ENCODE measurements at regions not wholly inside any gene's neighbourhood (a gene's known extent, or its start where the extent isn't known, plus 50 kb on each side); places are given as distances from the start of the nearest gene placed in this dataset.

DNA sequence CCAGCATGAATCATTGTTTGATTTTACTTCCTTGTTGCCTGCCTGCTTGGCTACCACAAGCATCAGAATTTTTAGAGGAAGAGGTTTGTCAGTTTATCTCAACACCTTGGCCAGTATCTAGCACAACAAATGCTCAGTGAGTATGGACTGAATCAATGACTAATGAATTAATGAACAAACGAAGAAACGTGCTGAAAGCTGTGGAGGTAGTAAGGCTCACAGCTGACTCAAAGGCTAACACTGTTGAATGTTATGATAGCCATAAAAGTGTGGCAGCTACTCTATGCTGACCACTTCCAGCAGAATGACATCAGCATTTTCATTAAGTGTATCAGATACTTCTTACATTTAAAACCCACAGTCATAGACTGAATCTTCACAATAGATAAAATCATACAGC, 543.4 kb downstream of the IRS1 start:
- TF ChIP-seq, protein P1, sequence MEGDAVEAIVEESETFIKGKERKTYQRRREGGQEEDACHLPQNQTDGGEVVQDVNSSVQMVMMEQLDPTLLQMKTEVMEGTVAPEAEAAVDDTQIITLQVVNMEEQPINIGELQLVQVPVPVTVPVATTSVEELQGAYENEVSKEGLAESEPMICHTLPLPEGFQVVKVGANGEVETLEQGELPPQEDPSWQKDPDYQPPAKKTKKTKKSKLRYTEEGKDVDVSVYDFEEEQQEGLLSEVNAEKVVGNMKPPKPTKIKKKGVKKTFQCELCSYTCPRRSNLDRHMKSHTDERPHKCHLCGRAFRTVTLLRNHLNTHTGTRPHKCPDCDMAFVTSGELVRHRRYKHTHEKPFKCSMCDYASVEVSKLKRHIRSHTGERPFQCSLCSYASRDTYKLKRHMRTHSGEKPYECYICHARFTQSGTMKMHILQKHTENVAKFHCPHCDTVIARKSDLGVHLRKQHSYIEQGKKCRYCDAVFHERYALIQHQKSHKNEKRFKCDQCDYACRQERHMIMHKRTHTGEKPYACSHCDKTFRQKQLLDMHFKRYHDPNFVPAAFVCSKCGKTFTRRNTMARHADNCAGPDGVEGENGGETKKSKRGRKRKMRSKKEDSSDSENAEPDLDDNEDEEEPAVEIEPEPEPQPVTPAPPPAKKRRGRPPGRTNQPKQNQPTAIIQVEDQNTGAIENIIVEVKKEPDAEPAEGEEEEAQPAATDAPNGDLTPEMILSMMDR (IDR thresholded peaks at IDR 0.05), result no peak
- no peak for TF ChIP-seq POLR2A (IDR thresholded peaks at IDR 0.05)
